Breast epithelium (tissue), 4 donors: ENCODE measurements at regions not wholly inside any gene's neighbourhood (a gene's known extent, or its start where the extent isn't known, plus 50 kb on each side); places are given as distances from the start of the nearest gene placed in this dataset.
A peak's percentile ranks its signal among the peaks of the same experiment; 100 is the strongest.

Experiments
- DNase-seq, 2 donors: peaks; one replicate each; pipeline ENCODE4 v3.0.0-alpha.2; 2019; ENCODE audit warnings: low spot score in 2 of 2
- H3K27ac ChIP-seq, 2 donors: fragments of 200-600 bp; sonication (generic) in 1 of 2; one replicate each; pipeline ENCODE4 v1.5.1; 2016 to 2019; ENCODE audit warnings: mild to moderate bottlenecking in 1 of 2
- H3K27me3 ChIP-seq, 2 donors: fragments of 200-600 bp; sonication (generic) in 1 of 2; one replicate each; pipeline versions ENCODE4 v1.5.1 to v1.6.0; 2017 to 2019; ENCODE audit warnings: control low read depth in 1 of 2, mild to moderate bottlenecking in 1 of 2
- H3K36me3 ChIP-seq: fragments of 200-600 bp; one replicate; pipeline ENCODE4 v1.5.1; 2019
- H3K4me1 ChIP-seq, 2 donors: fragments of 200-600 bp; sonication (generic); one replicate each; pipeline ENCODE4 v1.5.1; 2016 to 2019; ENCODE audit warnings: control low read depth in 1 of 2
- H3K4me3 ChIP-seq, 3 donors: fragments of 200-600 bp; sonication (generic); 1 replicate in 2 of 3; 2 replicates in 1 of 3; pipeline ENCODE4 v1.5.1; 2016 to 2019; ENCODE audit warnings: mild to moderate bottlenecking in 3 of 3, moderate library complexity in 2 of 3
- H3K9me3 ChIP-seq, 2 donors: fragments of 200-600 bp; sonication (generic) in 1 of 2; one replicate each; pipeline ENCODE4 v1.5.1; 2016 to 2019; ENCODE audit warnings: control low read depth in 1 of 2
- POLR2A ChIP-seq: fragments of 450-650 bp; IDR thresholded peaks from one replicate; pipeline ENCODE4 v1.6.1; 2016; ENCODE audit warnings: antibody characterized with exemption, mild to moderate bottlenecking, moderate library complexity
- POLR2AphosphoS5 ChIP-seq, 3 donors: sonication (generic); formaldehyde crosslinking; IDR thresholded peaks; one replicate each; pipeline ENCODE4 v1.6.1; 2017; ENCODE audit warnings: antibody characterized with exemption in 3 of 3
- intact Hi-C: fragments of 100-400 bp; cut with DNase I; formaldehyde crosslinking; loops from one replicate; pipeline ENCODE4 v1.15.1; 2023; ENCODE audit warnings: low total_unique reads
- TF ChIP-seq, protein P1 (sequence below), 3 donors: fragments of 450-650 bp; IDR thresholded peaks; one replicate each; pipeline ENCODE4 v1.5.1; 2016 to 2017; ENCODE audit warnings: antibody characterized with exemption in 3 of 3, mild to moderate bottlenecking in 3 of 3, moderate library complexity in 3 of 3

DNA sequence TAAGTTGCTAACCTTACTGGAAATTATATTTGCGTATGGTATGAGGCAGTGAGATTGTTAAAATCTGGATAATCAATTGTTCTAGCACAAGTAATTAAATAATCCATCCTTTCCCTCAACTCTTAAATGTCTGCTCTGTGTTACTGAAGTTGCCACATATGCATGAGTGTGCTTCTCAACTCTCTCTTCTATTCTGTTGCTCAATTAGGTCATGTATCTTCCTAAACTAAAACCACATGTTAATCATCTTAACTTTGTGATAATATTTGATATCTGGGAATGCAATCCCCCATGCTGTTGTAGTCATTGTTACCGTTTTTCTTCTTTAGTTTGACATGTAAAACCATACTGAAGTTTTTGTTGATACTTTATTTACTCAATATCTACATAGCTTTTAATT, 63.5 kb upstream of the STMND1 start:
- no peaks in the 10 kb centered on the region for H3K4me1 ChIP-seq
- H3K9me3 ChIP-seq: no peaks in the 10 kb centered on the region
- H3K36me3 ChIP-seq: no peaks in the 10 kb centered on the region
- TF ChIP-seq POLR2A (no peak), POLR2AphosphoS5 (IDR thresholded peaks at IDR 0.05) (no peak)
- TF ChIP-seq, protein P1, sequence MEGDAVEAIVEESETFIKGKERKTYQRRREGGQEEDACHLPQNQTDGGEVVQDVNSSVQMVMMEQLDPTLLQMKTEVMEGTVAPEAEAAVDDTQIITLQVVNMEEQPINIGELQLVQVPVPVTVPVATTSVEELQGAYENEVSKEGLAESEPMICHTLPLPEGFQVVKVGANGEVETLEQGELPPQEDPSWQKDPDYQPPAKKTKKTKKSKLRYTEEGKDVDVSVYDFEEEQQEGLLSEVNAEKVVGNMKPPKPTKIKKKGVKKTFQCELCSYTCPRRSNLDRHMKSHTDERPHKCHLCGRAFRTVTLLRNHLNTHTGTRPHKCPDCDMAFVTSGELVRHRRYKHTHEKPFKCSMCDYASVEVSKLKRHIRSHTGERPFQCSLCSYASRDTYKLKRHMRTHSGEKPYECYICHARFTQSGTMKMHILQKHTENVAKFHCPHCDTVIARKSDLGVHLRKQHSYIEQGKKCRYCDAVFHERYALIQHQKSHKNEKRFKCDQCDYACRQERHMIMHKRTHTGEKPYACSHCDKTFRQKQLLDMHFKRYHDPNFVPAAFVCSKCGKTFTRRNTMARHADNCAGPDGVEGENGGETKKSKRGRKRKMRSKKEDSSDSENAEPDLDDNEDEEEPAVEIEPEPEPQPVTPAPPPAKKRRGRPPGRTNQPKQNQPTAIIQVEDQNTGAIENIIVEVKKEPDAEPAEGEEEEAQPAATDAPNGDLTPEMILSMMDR (IDR thresholded peaks at IDR 0.05): no peak
- H3K4me3 ChIP-seq: no peak overlapping the region
- H3K27ac ChIP-seq: no peak overlapping the region
- no peak for DNase-seq
- intact Hi-C loops: no loop called here
- H3K27me3 ChIP-seq: no peaks in the 10 kb centered on the region

DNA sequence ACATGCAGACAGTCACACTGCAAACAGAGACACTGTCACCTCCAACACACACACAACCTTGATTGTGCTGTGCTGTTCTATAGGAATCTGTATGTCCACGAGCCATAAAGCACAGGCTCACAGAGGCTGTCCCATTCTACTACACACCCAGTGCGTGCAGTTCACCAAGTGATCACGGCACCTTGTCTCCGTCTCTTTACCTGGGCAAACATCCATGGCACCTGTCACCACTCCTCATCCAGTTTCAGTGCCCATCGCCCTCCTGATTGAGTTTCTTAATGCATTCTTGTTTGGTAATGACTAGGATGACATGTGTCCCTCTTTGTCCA, 65.8 kb upstream of the STMND1 start:
- Histone ChIP-seq H3K4me3 (no peak overlapping the region), H3K27ac (no peak overlapping the region), H3K4me1 (no peaks in the 10 kb centered on the region), H3K9me3 (no peaks in the 10 kb centered on the region), H3K36me3 (no peaks in the 10 kb centered on the region), H3K27me3 (no peaks in the 10 kb centered on the region)
- TF ChIP-seq, protein P1 (IDR thresholded peaks at IDR 0.05): no peak
- TF ChIP-seq POLR2A: no peak
- DNase-seq: no peak
- intact Hi-C loops: no loop called here

- Histone ChIP-seq H3K4me3 (no peak overlapping the region), H3K27me3 (no peaks in the 10 kb centered on the region), H3K36me3 (no peaks in the 10 kb centered on the region), H3K4me1 (no peaks in the 10 kb centered on the region), H3K9me3 (no peaks in the 10 kb centered on the region), H3K27ac (no peak overlapping the region)
- intact Hi-C loops: no loop called here
- TF ChIP-seq POLR2AphosphoS5 (IDR thresholded peaks at IDR 0.05) (no peak), POLR2A (no peak)
- TF ChIP-seq, protein P1 (IDR thresholded peaks at IDR 0.05): no peak
- DNase-seq: no peak
These were observed 66.4 kb upstream of the STMND1 start for GRCh38 chr6:17035257-17036064.

DNA sequence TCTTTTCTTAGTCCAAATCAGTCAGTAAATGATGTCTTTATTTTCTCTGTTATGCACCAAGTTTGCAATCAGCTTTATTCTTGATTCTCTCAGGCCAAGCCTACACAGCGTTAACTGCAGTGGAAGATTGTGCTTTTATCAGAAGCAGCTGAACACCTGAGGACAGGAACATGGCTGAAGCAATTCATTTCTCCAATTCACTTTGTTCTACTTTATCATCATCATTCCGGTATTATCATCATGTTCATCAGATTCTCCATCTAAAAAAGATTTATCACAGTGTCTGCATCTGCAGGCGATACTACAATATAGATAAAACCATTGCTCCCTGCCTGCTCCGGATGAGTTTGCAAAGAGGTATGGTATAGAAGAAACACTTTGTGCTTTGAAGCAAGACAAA, 68.1 kb upstream of the STMND1 start:
- H3K4me3 ChIP-seq: no peak overlapping the region
- H3K9me3 ChIP-seq: no peaks in the 10 kb centered on the region
- TF ChIP-seq POLR2A (no peak), POLR2AphosphoS5 (IDR thresholded peaks at IDR 0.05) (no peak)
- TF ChIP-seq, protein P1 (IDR thresholded peaks at IDR 0.05): no peak
- no peaks in the 10 kb centered on the region for H3K27me3 ChIP-seq
- no peaks in the 10 kb centered on the region for H3K4me1 ChIP-seq
- intact Hi-C loops: no loop called here
- no peaks in the 10 kb centered on the region for H3K36me3 ChIP-seq
- no peak overlapping the region for H3K27ac ChIP-seq
- DNase-seq: no peak

- Histone ChIP-seq H3K27ac (peak overlapping the region; percentile 14 to 51), H3K27me3 (no peaks in the 10 kb centered on the region), H3K4me1 (no peaks in the 10 kb centered on the region), H3K9me3 (no peaks in the 10 kb centered on the region), H3K36me3 (no peaks in the 10 kb centered on the region), H3K4me3 (no peak overlapping the region)
- intact Hi-C loops: no loop called here
- peak; percentile 65 to 70 for DNase-seq
- TF ChIP-seq, protein P1 (IDR thresholded peaks at IDR 0.05): no peak
- no peak for TF ChIP-seq POLR2A
- TF ChIP-seq POLR2AphosphoS5 (IDR thresholded peaks at IDR 0.05): peak in 2 of 3 donors; percentile 22 to 37
These were observed 68.7 kb upstream of the STMND1 start for GRCh38 chr6:17032988-17033634.
